KMS-11 (cell line): ENCODE measurements at regions not wholly inside any gene's neighbourhood (a gene's known extent, or its start where the extent isn't known, plus 50 kb on each side); places are given as distances from the start of the nearest gene placed in this dataset.

Experiments used
- H2AFZ ChIP-seq: fragments of 200-600 bp; sonication (generic); 2 replicates; pipeline ENCODE4 v1.6.1; 2016; ENCODE audit warnings: antibody characterized with exemption, mixed run types, low read depth
- H3K27ac ChIP-seq: fragments of 200-600 bp; sonication (generic); 2 replicates; pipeline ENCODE4 v1.6.1; 2016; ENCODE audit warnings: mild to moderate bottlenecking, mixed run types
- H3K27me3 ChIP-seq: fragments of 200-600 bp; sonication (generic); 2 replicates; pipeline ENCODE4 v1.6.1; 2017; ENCODE audit warnings: mild to moderate bottlenecking, low read depth, mixed run types, moderate library complexity; ENCODE audit not compliant: insufficient read depth
- H3K36me3 ChIP-seq: fragments of 200-600 bp; sonication (generic); 2 replicates; pipeline ENCODE4 v1.6.1; 2017; ENCODE audit warnings: mild to moderate bottlenecking, mixed run types; ENCODE audit not compliant: insufficient read depth
- H3K4me1 ChIP-seq: fragments of 200-600 bp; sonication (generic); 2 replicates; pipeline ENCODE4 v1.6.1; 2016; ENCODE audit warnings: mild to moderate bottlenecking, low read depth, mixed run types; ENCODE audit not compliant: poor library complexity, severe bottlenecking
- H3K4me2 ChIP-seq: fragments of 200-600 bp; sonication (generic); 2 replicates; pipeline ENCODE4 v1.7.0; 2016; ENCODE audit warnings: mild to moderate bottlenecking, mixed run types
- H3K4me3 ChIP-seq: fragments of 200-600 bp; sonication (generic); IDR thresholded peaks from 2 replicates; pipeline ENCODE4 v1.6.1; 2017; ENCODE audit warnings: low read depth, low read length, mixed read lengths; ENCODE audit not compliant: insufficient read depth
- H3K79me2 ChIP-seq: fragments of 200-600 bp; sonication (generic); 2 replicates; pipeline ENCODE4 v1.6.1; 2016; ENCODE audit warnings: low read depth, mixed run types; ENCODE audit not compliant: insufficient read depth
- H3K9ac ChIP-seq: fragments of 200-600 bp; sonication (generic); 2 replicates; pipeline ENCODE4 v1.6.1; 2016; ENCODE audit warnings: mild to moderate bottlenecking, mixed run types
- H4K20me1 ChIP-seq: fragments of 200-600 bp; sonication (generic); 2 replicates; pipeline ENCODE4 v1.6.1; 2016; ENCODE audit warnings: mild to moderate bottlenecking, mixed run types; ENCODE audit not compliant: insufficient read depth
- TF ChIP-seq, protein P1 (sequence below): fragments of 200-600 bp; sonication (generic); conservative IDR thresholded peaks from 2 replicates; pipeline ENCODE4 v1.6.1; 2017; ENCODE audit warnings: low read depth, mild to moderate bottlenecking, antibody characterized with exemption, low read length, moderate library complexity, mixed read lengths

DNA sequence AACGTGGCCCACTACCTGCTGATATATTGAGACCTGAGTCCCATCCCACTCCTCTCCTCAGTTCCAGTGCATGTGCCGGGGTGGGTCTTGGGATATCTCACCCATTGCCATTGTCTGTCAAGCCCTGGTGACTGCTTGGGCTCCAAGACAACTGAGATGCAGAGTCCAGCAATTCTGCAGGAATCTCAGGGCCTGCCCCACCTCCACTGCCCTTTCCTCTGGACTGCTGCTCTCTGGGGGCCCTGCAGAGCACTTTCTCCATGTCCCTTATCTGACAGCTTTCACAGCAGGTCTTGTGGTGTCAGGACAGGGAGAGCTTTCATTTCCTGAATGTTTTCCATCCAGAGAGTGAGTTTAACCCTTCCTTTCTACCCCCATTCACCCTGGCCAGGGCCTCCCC lies 152.9 kb downstream of the ARL4C start:
- H2AFZ ChIP-seq = no peak overlapping the region

GRCh38 chr2:234343372-234343771 lies 153.5 kb downstream of the ARL4C start:
- Histone ChIP-seq H3K9ac (no peak overlapping the region), H4K20me1 (no peaks in the 10 kb centered on the region), H3K4me3 (no peak overlapping the region), H3K4me2 (no peak overlapping the region), H3K27ac (no peak overlapping the region), H2AFZ (no peak overlapping the region), H3K4me1 (no peaks in the 10 kb centered on the region), H3K79me2 (no peaks in the 10 kb centered on the region), H3K36me3 (no peaks in the 10 kb centered on the region), H3K27me3 (no peaks in the 10 kb centered on the region)
- TF ChIP-seq, protein P1, sequence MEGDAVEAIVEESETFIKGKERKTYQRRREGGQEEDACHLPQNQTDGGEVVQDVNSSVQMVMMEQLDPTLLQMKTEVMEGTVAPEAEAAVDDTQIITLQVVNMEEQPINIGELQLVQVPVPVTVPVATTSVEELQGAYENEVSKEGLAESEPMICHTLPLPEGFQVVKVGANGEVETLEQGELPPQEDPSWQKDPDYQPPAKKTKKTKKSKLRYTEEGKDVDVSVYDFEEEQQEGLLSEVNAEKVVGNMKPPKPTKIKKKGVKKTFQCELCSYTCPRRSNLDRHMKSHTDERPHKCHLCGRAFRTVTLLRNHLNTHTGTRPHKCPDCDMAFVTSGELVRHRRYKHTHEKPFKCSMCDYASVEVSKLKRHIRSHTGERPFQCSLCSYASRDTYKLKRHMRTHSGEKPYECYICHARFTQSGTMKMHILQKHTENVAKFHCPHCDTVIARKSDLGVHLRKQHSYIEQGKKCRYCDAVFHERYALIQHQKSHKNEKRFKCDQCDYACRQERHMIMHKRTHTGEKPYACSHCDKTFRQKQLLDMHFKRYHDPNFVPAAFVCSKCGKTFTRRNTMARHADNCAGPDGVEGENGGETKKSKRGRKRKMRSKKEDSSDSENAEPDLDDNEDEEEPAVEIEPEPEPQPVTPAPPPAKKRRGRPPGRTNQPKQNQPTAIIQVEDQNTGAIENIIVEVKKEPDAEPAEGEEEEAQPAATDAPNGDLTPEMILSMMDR = no peak

More for the DNA sequence above, 152.9 kb downstream of the ARL4C start:
- H3K4me3 ChIP-seq = no peak overlapping the region
- H3K36me3 ChIP-seq = no peaks in the 10 kb centered on the region
- no peaks in the 10 kb centered on the region for H3K27me3 ChIP-seq
- TF ChIP-seq, protein P1 = no peak
- no peaks in the 10 kb centered on the region for H3K79me2 ChIP-seq
- no peak overlapping the region for H3K4me2 ChIP-seq
- H3K4me1 ChIP-seq = no peaks in the 10 kb centered on the region
- no peak overlapping the region for H3K27ac ChIP-seq
- H3K9ac ChIP-seq = no peak overlapping the region
- H4K20me1 ChIP-seq = no peaks in the 10 kb centered on the region

DNA sequence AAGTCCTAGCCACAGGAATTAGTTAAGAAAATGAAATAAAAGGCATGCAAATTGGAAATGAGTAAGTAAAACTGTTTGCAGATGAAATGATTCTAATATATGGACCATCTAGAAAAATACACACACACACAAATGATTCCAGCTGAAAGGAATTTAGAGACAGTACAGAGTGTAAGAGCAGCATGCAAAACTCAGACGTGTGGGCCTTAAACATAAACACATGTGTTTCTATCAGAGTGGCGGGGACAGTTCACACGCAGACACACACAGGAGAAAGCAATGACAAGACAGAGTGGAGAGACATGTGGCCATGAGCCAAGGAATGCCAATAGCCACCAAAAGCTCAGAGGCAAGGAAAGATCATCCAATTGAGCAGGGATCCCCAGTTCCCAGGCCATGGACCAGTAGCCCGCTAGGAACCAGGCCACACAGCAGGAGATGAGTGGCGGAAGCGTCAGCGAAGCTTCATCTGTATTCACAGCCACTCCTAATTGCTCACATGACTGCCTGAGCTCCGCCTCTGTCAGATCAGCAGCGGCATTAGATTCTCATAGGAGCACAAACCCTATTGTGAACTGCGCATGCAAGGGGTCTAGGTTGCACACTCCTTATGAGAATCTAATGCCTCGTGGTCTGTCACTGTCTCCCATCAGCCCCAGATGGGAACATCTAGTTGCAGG lies 155.4 kb downstream of the ARL4C start:
- H3K27ac ChIP-seq = no peak overlapping the region
- H3K9ac ChIP-seq = no peak overlapping the region
- no peaks in the 10 kb centered on the region for H4K20me1 ChIP-seq
- no peak overlapping the region for H3K4me2 ChIP-seq
- H3K79me2 ChIP-seq = no peaks in the 10 kb centered on the region
- no peaks in the 10 kb centered on the region for H3K4me1 ChIP-seq
- no peaks in the 10 kb centered on the region for H3K36me3 ChIP-seq
- TF ChIP-seq, protein P1 = no peak
- no peak overlapping the region for H2AFZ ChIP-seq
- no peaks in the 10 kb centered on the region for H3K27me3 ChIP-seq
- H3K4me3 ChIP-seq = no peak overlapping the region

DNA sequence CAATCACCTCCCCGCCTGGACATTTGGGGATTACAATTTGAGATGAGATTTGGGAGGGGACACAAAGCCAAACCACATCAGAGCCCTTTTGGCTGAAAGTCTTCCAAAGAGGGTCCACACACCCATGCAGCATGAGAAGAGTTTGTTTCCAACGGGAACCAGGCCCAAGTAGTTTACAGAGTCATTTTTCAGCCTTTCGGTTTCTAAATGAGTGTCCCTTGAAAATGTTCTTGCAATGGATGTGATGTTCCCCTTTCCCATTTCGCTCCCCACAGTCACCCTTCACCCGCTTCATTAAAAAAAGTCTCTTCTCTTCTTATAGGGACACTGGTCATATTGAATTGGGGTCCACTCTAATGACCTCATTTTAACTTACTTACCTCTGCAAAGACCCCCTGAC lies 157.4 kb downstream of the ARL4C start:
- H3K4me2 ChIP-seq = no peak overlapping the region

More for the DNA sequence above, 157.4 kb downstream of the ARL4C start:
- H3K9ac ChIP-seq = no peak overlapping the region
- H3K4me3 ChIP-seq = no peak overlapping the region
- TF ChIP-seq, protein P1 = no peak
- no peaks in the 10 kb centered on the region for H4K20me1 ChIP-seq
- no peaks in the 10 kb centered on the region for H3K36me3 ChIP-seq
- no peaks in the 10 kb centered on the region for H3K79me2 ChIP-seq
- no peaks in the 10 kb centered on the region for H3K27me3 ChIP-seq
- no peak overlapping the region for H2AFZ ChIP-seq
- H3K27ac ChIP-seq = no peak overlapping the region
- H3K4me1 ChIP-seq = no peaks in the 10 kb centered on the region
